T-helper 1 cell (primary cell): ENCODE measurements at regions not wholly inside any gene's neighbourhood (a gene's known extent, or its start where the extent isn't known, plus 50 kb on each side); places are given as distances from the start of the nearest gene placed in this dataset.
A peak's percentile ranks its signal among the peaks of the same experiment; 100 is the strongest.

Experiments
- DNase-seq, 5 donors: peaks; one replicate each; pipeline ENCODE4 v3.0.0-alpha.2; 2012 to 2020

GRCh38 chr3:72319194-72320094 is 528.8 kb downstream of the SHQ1 start:
- peak in 1 of 5 donors; percentile 27 for DNase-seq

GRCh38 chr3:72318504-72319193 is 529.6 kb downstream of the SHQ1 start:
- DNase-seq: no peak

GRCh38 chr3:72317491-72317890 is 530.8 kb downstream of the SHQ1 start:
- DNase-seq: no peak

GRCh38 chr3:72316501-72317279 is 531.6 kb downstream of the SHQ1 start:
- DNase-seq: no peak

- no peak for DNase-seq
Measured at GRCh38 chr3:72313308-72313707, 528.4 kb upstream of the PROK2 start.

GRCh38 chr3:72312339-72312738 is 527.4 kb upstream of the PROK2 start:
- peak in 1 of 5 donors; percentile 60 for DNase-seq

- DNase-seq: no peak
Measured at GRCh38 chr3:72311425-72311824, 526.5 kb upstream of the PROK2 start.

GRCh38 chr3:72310419-72311380 is 525.8 kb upstream of the PROK2 start:
- peak in 1 of 5 donors; percentile 68 for DNase-seq

GRCh38 chr3:72309661-72310418 is 524.9 kb upstream of the PROK2 start:
- no peak for DNase-seq

GRCh38 chr3:72308641-72309040 is 523.7 kb upstream of the PROK2 start:
- no peak for DNase-seq

GRCh38 chr3:72307438-72308115 is 522.6 kb upstream of the PROK2 start:
- DNase-seq: no peak

GRCh38 chr3:72306800-72307341 is 521.9 kb upstream of the PROK2 start:
- no peak for DNase-seq

- no peak for DNase-seq
Measured at GRCh38 chr3:72303926-72304325, 519.0 kb upstream of the PROK2 start.

- DNase-seq: no peak
Measured at GRCh38 chr3:72301779-72302178, 516.8 kb upstream of the PROK2 start.

- DNase-seq: no peak
Measured at GRCh38 chr3:72300621-72301020, 515.7 kb upstream of the PROK2 start.

GRCh38 chr3:72299823-72300222 is 514.9 kb upstream of the PROK2 start:
- DNase-seq: no peak

- DNase-seq: no peak
Measured at GRCh38 chr3:72299321-72299802, 514.4 kb upstream of the PROK2 start.

- no peak for DNase-seq
Measured at GRCh38 chr3:72298201-72299152, 513.5 kb upstream of the PROK2 start.

GRCh38 chr3:72297481-72297880 is 512.5 kb upstream of the PROK2 start:
- no peak for DNase-seq
